ENCODE measurements at regions not wholly inside any gene's neighbourhood (a gene's known extent, or its start where the extent isn't known, plus 50 kb on each side); places are given as distances from the start of the nearest gene placed in this dataset.
"Not testable (repeated sequence)": the region's sequence is repeated elsewhere in the genome, so short reads cannot be mapped to it uniquely, and the experiment has no call there.

DNA sequence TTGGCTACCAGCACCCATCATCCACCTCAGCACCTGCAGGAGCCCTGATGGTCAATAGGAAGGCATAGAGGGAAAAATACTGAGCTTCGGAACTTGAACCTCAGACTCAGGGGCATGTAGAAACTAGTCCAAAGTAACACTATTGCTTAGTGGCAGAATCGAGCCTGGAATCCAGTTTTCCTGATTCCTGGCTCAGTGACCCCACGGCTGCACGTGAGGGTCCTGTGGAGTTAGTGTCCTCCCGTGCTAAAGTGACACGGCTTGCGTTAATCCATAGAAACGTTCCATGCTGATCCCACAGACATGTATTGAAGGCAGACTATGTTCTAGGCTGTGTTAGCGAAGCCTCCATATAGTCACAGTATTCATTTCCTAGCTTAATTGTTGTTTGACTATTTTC lies 747.0 kb upstream of the TPTE start:
- peak in 1 of 2 donors; percentile 87 for DNase-seq (ENCODE audit: extremely low spot score in 2 of 2)
- Histone ChIP-seq H3K27me3 (no peaks in the 10 kb centered on the region), H3K4me3 (no peak overlapping the region), H3K27ac (no peak overlapping the region), H3K4me1 (no peaks in the 10 kb centered on the region), H3K36me3 (no peaks in the 10 kb centered on the region), H3K9me3 (no peaks in the 10 kb centered on the region)
- TF ChIP-seq POLR2A (IDR thresholded peaks at IDR 0.05) (no peak), POLR2AphosphoS5 (IDR thresholded peaks at IDR 0.05; ENCODE audit: insufficient read depth in 1 of 2, low read depth in 1 of 2) (no peak)
- TF ChIP-seq, protein P1, sequence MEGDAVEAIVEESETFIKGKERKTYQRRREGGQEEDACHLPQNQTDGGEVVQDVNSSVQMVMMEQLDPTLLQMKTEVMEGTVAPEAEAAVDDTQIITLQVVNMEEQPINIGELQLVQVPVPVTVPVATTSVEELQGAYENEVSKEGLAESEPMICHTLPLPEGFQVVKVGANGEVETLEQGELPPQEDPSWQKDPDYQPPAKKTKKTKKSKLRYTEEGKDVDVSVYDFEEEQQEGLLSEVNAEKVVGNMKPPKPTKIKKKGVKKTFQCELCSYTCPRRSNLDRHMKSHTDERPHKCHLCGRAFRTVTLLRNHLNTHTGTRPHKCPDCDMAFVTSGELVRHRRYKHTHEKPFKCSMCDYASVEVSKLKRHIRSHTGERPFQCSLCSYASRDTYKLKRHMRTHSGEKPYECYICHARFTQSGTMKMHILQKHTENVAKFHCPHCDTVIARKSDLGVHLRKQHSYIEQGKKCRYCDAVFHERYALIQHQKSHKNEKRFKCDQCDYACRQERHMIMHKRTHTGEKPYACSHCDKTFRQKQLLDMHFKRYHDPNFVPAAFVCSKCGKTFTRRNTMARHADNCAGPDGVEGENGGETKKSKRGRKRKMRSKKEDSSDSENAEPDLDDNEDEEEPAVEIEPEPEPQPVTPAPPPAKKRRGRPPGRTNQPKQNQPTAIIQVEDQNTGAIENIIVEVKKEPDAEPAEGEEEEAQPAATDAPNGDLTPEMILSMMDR (IDR thresholded peaks at IDR 0.05): no peak
- intact Hi-C loops (cut with DNase I): no loop called here

DNA sequence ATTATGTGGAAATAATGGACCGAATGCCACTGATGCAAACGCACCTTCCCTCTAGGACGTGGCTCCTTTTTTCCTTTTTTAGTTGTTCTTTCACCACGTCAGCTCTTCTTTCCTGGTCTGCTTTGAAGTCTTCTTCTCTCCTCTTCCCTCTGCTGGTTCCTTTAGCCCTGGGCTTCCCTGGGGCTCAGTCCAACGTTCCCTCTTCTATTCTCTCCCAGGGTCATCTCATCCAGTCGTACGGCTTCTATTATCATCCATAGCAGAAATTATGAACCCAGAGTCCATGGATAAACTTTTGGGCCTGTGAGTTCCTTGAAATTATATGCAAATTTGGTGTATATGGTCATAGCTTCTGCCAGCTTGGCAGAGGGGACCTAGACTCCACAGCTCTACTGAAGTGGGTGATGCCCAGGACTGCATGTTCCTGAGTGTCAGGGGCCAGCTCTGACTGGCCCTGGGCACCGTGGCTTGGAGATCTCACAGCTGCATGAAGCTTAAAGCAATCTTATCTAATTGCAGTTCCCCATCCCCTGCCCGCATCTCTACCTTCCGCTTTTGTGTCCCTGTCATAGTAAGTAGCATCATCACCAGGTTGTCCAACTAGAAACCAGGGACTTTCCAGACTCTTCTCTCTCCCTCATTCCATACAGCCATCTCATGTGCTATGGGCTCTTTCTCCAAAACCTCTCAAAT lies 746.3 kb upstream of the TPTE start:
- not testable (repeated sequence) for H3K9me3 ChIP-seq
- peak in 1 of 2 donors; percentile 76 for DNase-seq (ENCODE audit: extremely low spot score in 2 of 2)

GRCh38 chr21:9775877-9776276 lies 745.5 kb upstream of the TPTE start:
- H3K36me3 ChIP-seq; H3K27ac ChIP-seq; intact Hi-C loops (cut with DNase I); H3K4me3 ChIP-seq; H3K9me3 ChIP-seq; H3K4me1 ChIP-seq; H3K27me3 ChIP-seq: not testable (repeated sequence)
- peak in 1 of 2 donors; percentile 54 for DNase-seq (ENCODE audit: extremely low spot score in 2 of 2)

More for the DNA sequence above, 746.3 kb upstream of the TPTE start:
- H3K4me3 ChIP-seq; intact Hi-C loops (cut with DNase I); H3K27me3 ChIP-seq; H3K36me3 ChIP-seq; H3K27ac ChIP-seq; H3K4me1 ChIP-seq: not testable (repeated sequence)

- H3K9me3 ChIP-seq; intact Hi-C loops (cut with DNase I); H3K36me3 ChIP-seq; H3K4me3 ChIP-seq; H3K27ac ChIP-seq; H3K27me3 ChIP-seq; H3K4me1 ChIP-seq: not testable (repeated sequence)
- peak in 1 of 2 donors; percentile 71 for DNase-seq (ENCODE audit: extremely low spot score in 2 of 2)
Observed at GRCh38 chr21:9776286-9777020, 744.9 kb upstream of the TPTE start.

DNA sequence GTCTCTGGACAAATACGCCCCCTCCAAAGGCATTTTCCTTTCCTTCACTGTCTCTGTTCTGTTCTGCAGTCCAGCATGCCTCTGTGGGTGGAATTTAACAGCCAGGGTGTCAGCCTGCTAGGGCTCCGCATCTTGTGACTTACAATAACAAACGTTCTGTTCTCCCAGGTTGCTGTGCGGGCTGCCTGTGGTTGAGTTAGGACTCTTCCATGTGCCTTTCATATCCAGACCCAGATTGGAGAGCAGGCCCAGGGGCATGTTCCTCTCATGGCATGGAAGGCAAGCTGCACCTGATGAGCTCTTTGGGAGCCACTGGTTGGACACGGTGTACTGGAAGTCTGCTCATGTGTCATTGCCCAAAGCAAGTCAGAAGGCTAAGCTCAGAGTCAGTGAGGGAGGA lies 742.8 kb upstream of the TPTE start:
- H3K36me3 ChIP-seq; intact Hi-C loops (cut with DNase I): not testable (repeated sequence)

GRCh38 chr21:9780441-9780937 lies 740.9 kb upstream of the TPTE start:
- no peaks in the 10 kb centered on the region for H3K4me1 ChIP-seq
- TF ChIP-seq, protein P1 (IDR thresholded peaks at IDR 0.05): no peak
- TF ChIP-seq POLR2AphosphoS5 (IDR thresholded peaks at IDR 0.05; ENCODE audit: insufficient read depth in 1 of 2, low read depth in 1 of 2) (no peak), POLR2A (IDR thresholded peaks at IDR 0.05) (no peak)
- no peak overlapping the region for H3K4me3 ChIP-seq
- no peak overlapping the region for H3K27ac ChIP-seq
- no peaks in the 10 kb centered on the region for H3K9me3 ChIP-seq
- H3K27me3 ChIP-seq: no peaks in the 10 kb centered on the region
- H3K36me3 ChIP-seq: no peaks in the 10 kb centered on the region
- DNase-seq (ENCODE audit: extremely low spot score in 2 of 2): no peak
- intact Hi-C loops (cut with DNase I): no loop called here

More for the DNA sequence above, 742.8 kb upstream of the TPTE start:
- DNase-seq (ENCODE audit: extremely low spot score in 2 of 2): peak in 1 of 2 donors; percentile 87
- H3K27ac ChIP-seq, H3K4me1 ChIP-seq, H3K4me3 ChIP-seq, H3K9me3 ChIP-seq, H3K27me3 ChIP-seq: not testable (repeated sequence)

- H3K4me3 ChIP-seq; intact Hi-C loops (cut with DNase I); H3K36me3 ChIP-seq; DNase-seq (ENCODE audit: extremely low spot score in 2 of 2); H3K9me3 ChIP-seq; H3K27ac ChIP-seq; H3K27me3 ChIP-seq; H3K4me1 ChIP-seq: not testable (repeated sequence)
Observed at GRCh38 chr21:9783587-9783986, 737.8 kb upstream of the TPTE start.

DNA sequence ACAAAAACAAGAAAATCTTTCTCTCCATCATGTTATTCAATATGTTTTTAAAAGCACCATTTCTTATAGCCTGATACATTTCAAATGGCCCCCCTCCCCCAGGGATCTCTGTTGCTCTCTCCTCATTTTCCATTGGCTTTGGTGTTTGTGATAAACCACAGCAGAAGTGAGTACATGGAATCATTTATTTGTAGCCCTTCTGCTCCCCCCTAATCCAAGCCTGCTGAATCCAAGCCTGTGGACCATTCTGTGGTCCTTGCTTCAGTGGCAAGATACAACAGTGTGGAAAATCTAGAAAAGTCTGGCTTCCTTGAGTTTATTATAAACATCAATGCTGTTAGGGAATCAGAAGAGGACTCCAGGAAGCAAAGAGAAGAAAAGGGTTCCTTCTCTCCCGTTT lies 737.2 kb upstream of the TPTE start:
- H3K9me3 ChIP-seq; H3K27me3 ChIP-seq; H3K4me3 ChIP-seq; H3K36me3 ChIP-seq; H3K4me1 ChIP-seq; H3K27ac ChIP-seq; intact Hi-C loops (cut with DNase I); DNase-seq (ENCODE audit: extremely low spot score in 2 of 2): not testable (repeated sequence)

DNA sequence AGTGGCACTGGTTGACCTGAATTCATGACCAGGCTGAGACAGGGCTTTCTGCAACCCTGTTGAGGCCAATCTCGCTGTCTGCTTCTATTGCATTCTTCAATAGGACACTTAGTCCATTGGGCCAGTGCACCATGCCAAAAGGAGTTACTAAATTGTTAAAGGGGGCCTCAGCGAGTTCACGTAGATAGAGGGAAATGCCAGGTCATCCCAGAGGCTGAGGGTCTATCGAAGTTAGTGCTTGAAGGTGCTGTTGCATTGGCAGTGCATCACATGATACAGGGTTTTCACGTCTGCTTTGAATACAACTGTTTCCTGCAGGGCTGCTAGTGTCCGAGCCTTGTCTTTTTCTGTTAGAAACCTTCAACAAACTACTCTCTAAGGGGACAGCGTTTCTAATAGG lies 735.3 kb upstream of the TPTE start:
- H3K27ac ChIP-seq; H3K27me3 ChIP-seq; H3K4me3 ChIP-seq; H3K4me1 ChIP-seq; DNase-seq (ENCODE audit: extremely low spot score in 2 of 2); H3K9me3 ChIP-seq; H3K36me3 ChIP-seq; intact Hi-C loops (cut with DNase I): not testable (repeated sequence)

- not testable (repeated sequence) for H3K27ac ChIP-seq, H3K9me3 ChIP-seq
Observed at GRCh38 chr21:9788281-9788680, 733.1 kb upstream of the TPTE start.

DNA sequence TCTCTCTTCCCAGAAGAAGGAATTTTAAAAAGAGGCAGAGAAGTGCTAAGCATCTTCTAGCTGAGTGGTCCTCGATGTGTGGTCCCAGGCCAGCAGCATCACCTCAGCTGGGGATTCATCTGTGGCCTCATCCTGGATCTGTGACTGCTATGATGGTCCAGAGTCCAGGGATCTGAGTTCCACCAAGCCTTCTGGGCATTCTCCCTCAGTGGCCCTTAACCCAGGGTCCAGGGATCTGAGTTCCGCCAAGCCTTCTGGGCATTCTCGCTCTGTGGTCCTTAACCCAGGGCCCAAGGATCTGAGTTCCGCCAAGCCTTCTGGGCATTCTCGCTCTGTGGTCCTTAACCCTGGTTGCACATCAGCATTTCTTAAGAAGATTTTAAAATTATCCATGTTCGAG lies 731.0 kb upstream of the TPTE start:
- H3K36me3 ChIP-seq; H3K9me3 ChIP-seq; H3K27me3 ChIP-seq; H3K27ac ChIP-seq; intact Hi-C loops (cut with DNase I); H3K4me1 ChIP-seq; H3K4me3 ChIP-seq; DNase-seq (ENCODE audit: extremely low spot score in 2 of 2): not testable (repeated sequence)

More at GRCh38 chr21:9788281-9788680, 733.1 kb upstream of the TPTE start:
- intact Hi-C loops (cut with DNase I); H3K36me3 ChIP-seq; H3K4me3 ChIP-seq; H3K27me3 ChIP-seq; H3K4me1 ChIP-seq; DNase-seq (ENCODE audit: extremely low spot score in 2 of 2): not testable (repeated sequence)
